ENCODE measurements at regions not wholly inside any gene's neighbourhood (a gene's known extent, or its start where the extent isn't known, plus 50 kb on each side); places are given as distances from the start of the nearest gene placed in this dataset.

DNA sequence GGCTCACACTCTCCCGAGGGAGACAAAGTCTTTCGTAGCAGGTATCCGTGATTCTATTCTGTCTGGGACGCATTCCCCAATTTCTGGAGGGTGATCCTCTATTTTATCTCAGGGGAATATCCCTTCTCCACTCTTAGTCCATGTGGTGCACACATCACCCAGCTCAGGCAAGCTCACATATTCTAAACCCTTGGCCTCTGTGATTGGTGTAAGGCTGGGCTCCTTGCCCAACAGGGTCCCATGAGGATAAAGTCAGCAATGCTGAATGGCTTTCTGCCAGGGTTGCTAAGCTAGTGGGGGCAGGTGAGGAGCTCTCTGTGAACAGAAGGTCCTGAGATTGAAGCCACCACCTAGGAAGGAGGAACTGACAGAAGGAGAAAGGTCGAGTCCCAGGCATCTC, 137.2 kb downstream of the CDH26 start:
- ChIA-PET POLR2A (no interaction called here), CTCF (no interaction called here)
- H3K4me1 ChIP-seq (ENCODE audit: control insufficient read depth, insufficient read depth, low read length), result no peaks in the 10 kb centered on the region
- no peak overlapping the region for H3K4me3 ChIP-seq (ENCODE audit: low read depth in 2 of 2, low read length in 2 of 2)
- H3K27ac ChIP-seq (ENCODE audit: low read length), result no peak overlapping the region
- intact Hi-C loops (cut with micrococcal nuclease; ENCODE audit: unreplicated experiment) (no loop called here), in situ Hi-C loops (cut with HindIII; ENCODE audit: low pct_unique_long_range_greater_than_20kb, low sequenced_read_pairs) (no loop called here)
- H3K36me3 ChIP-seq (ENCODE audit: control insufficient read depth, insufficient read depth, low read length), result no peaks in the 10 kb centered on the region
- DNase-seq (ENCODE audit: low read depth, low spot score), result no peak
- no peak for ATAC-seq
- no peaks in the 10 kb centered on the region for H3K27me3 ChIP-seq (ENCODE audit: control insufficient read depth, insufficient read depth, low read length)
- H3K9me3 ChIP-seq (ENCODE audit: control insufficient read depth, insufficient read depth, low read depth, low read length), result no peaks in the 10 kb centered on the region
- no peak for TF ChIP-seq POLR2AphosphoS5 (IDR thresholded peaks at IDR 0.05; ENCODE audit: low read depth, low read length)
- TF ChIP-seq, protein P1, sequence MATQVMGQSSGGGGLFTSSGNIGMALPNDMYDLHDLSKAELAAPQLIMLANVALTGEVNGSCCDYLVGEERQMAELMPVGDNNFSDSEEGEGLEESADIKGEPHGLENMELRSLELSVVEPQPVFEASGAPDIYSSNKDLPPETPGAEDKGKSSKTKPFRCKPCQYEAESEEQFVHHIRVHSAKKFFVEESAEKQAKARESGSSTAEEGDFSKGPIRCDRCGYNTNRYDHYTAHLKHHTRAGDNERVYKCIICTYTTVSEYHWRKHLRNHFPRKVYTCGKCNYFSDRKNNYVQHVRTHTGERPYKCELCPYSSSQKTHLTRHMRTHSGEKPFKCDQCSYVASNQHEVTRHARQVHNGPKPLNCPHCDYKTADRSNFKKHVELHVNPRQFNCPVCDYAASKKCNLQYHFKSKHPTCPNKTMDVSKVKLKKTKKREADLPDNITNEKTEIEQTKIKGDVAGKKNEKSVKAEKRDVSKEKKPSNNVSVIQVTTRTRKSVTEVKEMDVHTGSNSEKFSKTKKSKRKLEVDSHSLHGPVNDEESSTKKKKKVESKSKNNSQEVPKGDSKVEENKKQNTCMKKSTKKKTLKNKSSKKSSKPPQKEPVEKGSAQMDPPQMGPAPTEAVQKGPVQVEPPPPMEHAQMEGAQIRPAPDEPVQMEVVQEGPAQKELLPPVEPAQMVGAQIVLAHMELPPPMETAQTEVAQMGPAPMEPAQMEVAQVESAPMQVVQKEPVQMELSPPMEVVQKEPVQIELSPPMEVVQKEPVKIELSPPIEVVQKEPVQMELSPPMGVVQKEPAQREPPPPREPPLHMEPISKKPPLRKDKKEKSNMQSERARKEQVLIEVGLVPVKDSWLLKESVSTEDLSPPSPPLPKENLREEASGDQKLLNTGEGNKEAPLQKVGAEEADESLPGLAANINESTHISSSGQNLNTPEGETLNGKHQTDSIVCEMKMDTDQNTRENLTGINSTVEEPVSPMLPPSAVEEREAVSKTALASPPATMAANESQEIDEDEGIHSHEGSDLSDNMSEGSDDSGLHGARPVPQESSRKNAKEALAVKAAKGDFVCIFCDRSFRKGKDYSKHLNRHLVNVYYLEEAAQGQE (IDR thresholded peaks at IDR 0.05; ENCODE audit: insufficient read depth in 1 of 2, low read depth in 2 of 2, low read length in 1 of 2), result no peak
- TF ChIP-seq SIN3A (IDR thresholded peaks at IDR 0.05; ENCODE audit: borderline replicate concordance, insufficient read depth, low read depth, low read length), result no peak
- TF ChIP-seq, protein P2, sequence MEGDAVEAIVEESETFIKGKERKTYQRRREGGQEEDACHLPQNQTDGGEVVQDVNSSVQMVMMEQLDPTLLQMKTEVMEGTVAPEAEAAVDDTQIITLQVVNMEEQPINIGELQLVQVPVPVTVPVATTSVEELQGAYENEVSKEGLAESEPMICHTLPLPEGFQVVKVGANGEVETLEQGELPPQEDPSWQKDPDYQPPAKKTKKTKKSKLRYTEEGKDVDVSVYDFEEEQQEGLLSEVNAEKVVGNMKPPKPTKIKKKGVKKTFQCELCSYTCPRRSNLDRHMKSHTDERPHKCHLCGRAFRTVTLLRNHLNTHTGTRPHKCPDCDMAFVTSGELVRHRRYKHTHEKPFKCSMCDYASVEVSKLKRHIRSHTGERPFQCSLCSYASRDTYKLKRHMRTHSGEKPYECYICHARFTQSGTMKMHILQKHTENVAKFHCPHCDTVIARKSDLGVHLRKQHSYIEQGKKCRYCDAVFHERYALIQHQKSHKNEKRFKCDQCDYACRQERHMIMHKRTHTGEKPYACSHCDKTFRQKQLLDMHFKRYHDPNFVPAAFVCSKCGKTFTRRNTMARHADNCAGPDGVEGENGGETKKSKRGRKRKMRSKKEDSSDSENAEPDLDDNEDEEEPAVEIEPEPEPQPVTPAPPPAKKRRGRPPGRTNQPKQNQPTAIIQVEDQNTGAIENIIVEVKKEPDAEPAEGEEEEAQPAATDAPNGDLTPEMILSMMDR (IDR thresholded peaks at IDR 0.05), result no peak
- TF ChIP-seq TCF7L2 (IDR thresholded peaks at IDR 0.05; ENCODE audit: low read depth, low read length), result no peak
- BruUV-seq (replicated peaks), result no TSS peak

DNA sequence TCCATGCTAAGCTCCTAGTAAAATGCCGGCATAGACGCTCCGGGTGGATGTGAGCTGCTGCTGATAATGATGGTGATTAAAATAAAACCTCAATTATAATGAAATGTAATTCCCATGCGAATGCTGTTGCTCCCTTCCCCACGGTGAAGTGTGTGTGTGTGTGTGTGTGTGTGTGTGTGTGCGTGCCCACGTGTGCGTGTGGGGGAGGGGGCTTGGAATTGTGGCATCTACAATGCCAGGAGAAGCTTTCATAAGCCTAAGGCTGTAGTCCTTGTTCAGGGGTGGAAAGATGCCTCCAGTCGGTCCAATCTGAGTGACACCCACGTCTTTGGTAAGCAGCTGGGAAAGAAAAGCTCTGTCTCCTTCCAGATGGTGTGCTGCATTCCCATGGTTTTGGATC, 137.9 kb downstream of the CDH26 start:
- no peaks in the 10 kb centered on the region for H3K4me1 ChIP-seq (ENCODE audit: control insufficient read depth, insufficient read depth, low read length)
- no peak for ATAC-seq
- H3K27me3 ChIP-seq (ENCODE audit: control insufficient read depth, insufficient read depth, low read length), result no peaks in the 10 kb centered on the region
- H3K9me3 ChIP-seq (ENCODE audit: control insufficient read depth, insufficient read depth, low read depth, low read length), result no peaks in the 10 kb centered on the region
- no peak overlapping the region for H3K4me3 ChIP-seq (ENCODE audit: low read depth in 2 of 2, low read length in 2 of 2)
- DNase-seq (ENCODE audit: low read depth, low spot score), result no peak
- no TSS peak for BruUV-seq (replicated peaks)
- TF ChIP-seq, protein P2 (IDR thresholded peaks at IDR 0.05), result no peak
- TF ChIP-seq, protein P1 (IDR thresholded peaks at IDR 0.05; ENCODE audit: insufficient read depth in 1 of 2, low read depth in 2 of 2, low read length in 1 of 2), result no peak
- TF ChIP-seq SIN3A (IDR thresholded peaks at IDR 0.05; ENCODE audit: borderline replicate concordance, insufficient read depth, low read depth, low read length), result no peak
- no peak for TF ChIP-seq TCF7L2 (IDR thresholded peaks at IDR 0.05; ENCODE audit: low read depth, low read length)
- no peak for TF ChIP-seq POLR2AphosphoS5 (IDR thresholded peaks at IDR 0.05; ENCODE audit: low read depth, low read length)
- in situ Hi-C loops (cut with HindIII; ENCODE audit: low pct_unique_long_range_greater_than_20kb, low sequenced_read_pairs) (no loop called here), intact Hi-C loops (cut with micrococcal nuclease; ENCODE audit: unreplicated experiment) (no loop called here)
- no peak overlapping the region for H3K27ac ChIP-seq (ENCODE audit: low read length)
- no peaks in the 10 kb centered on the region for H3K36me3 ChIP-seq (ENCODE audit: control insufficient read depth, insufficient read depth, low read length)
- CTCF ChIA-PET, result no interaction called here
- POLR2A ChIA-PET, result no interaction called here

Measured in Panc1 (cell line).